ENCODE measurements at regions not wholly inside any gene's neighbourhood (a gene's known extent, or its start where the extent isn't known, plus 50 kb on each side); places are given as distances from the start of the nearest gene placed in this dataset.

- DNase-seq (ENCODE audit: low read depth, low spot score) (no peak), ATAC-seq (no peak)
- Histone ChIP-seq H3K27ac (ENCODE audit: low read length) (no peak overlapping the region), H3K36me3 (ENCODE audit: control insufficient read depth, insufficient read depth, low read length) (no peaks in the 10 kb centered on the region), H3K27me3 (ENCODE audit: control insufficient read depth, insufficient read depth, low read length) (no peaks in the 10 kb centered on the region), H3K9me3 (ENCODE audit: control insufficient read depth, insufficient read depth, low read depth, low read length) (no peaks in the 10 kb centered on the region), H3K4me1 (ENCODE audit: control insufficient read depth, insufficient read depth, low read length) (no peaks in the 10 kb centered on the region), H3K4me3 (ENCODE audit: low read depth in 2 of 2, low read length in 2 of 2) (no peak overlapping the region)
- CTCF ChIA-PET, result no interaction called here
- intact Hi-C loops (cut with micrococcal nuclease; ENCODE audit: unreplicated experiment), result no loop called here
- TF ChIP-seq CTCF (IDR thresholded peaks at IDR 0.05) (no peak), REST (IDR thresholded peaks at IDR 0.05; ENCODE audit: insufficient read depth in 1 of 2, low read depth in 2 of 2, low read length in 1 of 2) (no peak), TCF7L2 (IDR thresholded peaks at IDR 0.05; ENCODE audit: low read depth, low read length) (no peak), POLR2AphosphoS5 (IDR thresholded peaks at IDR 0.05; ENCODE audit: low read depth, low read length) (no peak), SIN3A (IDR thresholded peaks at IDR 0.05; ENCODE audit: borderline replicate concordance, insufficient read depth, low read depth, low read length) (no peak)
- POLR2A ChIA-PET, result no interaction called here
- BruUV-seq (replicated peaks), result no TSS peak
- in situ Hi-C loops (cut with HindIII; ENCODE audit: low pct_unique_long_range_greater_than_20kb, low sequenced_read_pairs), result no loop called here
These were observed 53.7 kb upstream of the FAM3C start for GRCh38 chr7:121449735-121450240.

- CTCF ChIA-PET, result no interaction called here
- no peaks in the 10 kb centered on the region for H3K36me3 ChIP-seq (ENCODE audit: control insufficient read depth, insufficient read depth, low read length)
- TF ChIP-seq CTCF (IDR thresholded peaks at IDR 0.05) (peak; percentile 14; the same call in 1 of the 2 replicates), POLR2AphosphoS5 (IDR thresholded peaks at IDR 0.05; ENCODE audit: low read depth, low read length) (no peak), TCF7L2 (IDR thresholded peaks at IDR 0.05; ENCODE audit: low read depth, low read length) (no peak)
- ATAC-seq (no peak), DNase-seq (ENCODE audit: low read depth, low spot score) (no peak)
- POLR2A ChIA-PET, result no interaction called here
- H3K4me1 ChIP-seq (ENCODE audit: control insufficient read depth, insufficient read depth, low read length), result no peaks in the 10 kb centered on the region
- no peaks in the 10 kb centered on the region for H3K27me3 ChIP-seq (ENCODE audit: control insufficient read depth, insufficient read depth, low read length)
- H3K27ac ChIP-seq (ENCODE audit: low read length), result no peak overlapping the region
- no peaks in the 10 kb centered on the region for H3K9me3 ChIP-seq (ENCODE audit: control insufficient read depth, insufficient read depth, low read depth, low read length)
- intact Hi-C loops (cut with micrococcal nuclease; ENCODE audit: unreplicated experiment), result no loop called here
- BruUV-seq (replicated peaks), result no TSS peak
- in situ Hi-C loops (cut with HindIII; ENCODE audit: low pct_unique_long_range_greater_than_20kb, low sequenced_read_pairs), result no loop called here
- H3K4me3 ChIP-seq (ENCODE audit: low read depth in 2 of 2, low read length in 2 of 2), result no peak overlapping the region
These were observed 53.2 kb upstream of the FAM3C start for GRCh38 chr7:121449329-121449728.
